ENCODE measurements at regions not wholly inside any gene's neighbourhood (a gene's known extent, or its start where the extent isn't known, plus 50 kb on each side); places are given as distances from the start of the nearest gene placed in this dataset.

- TF ChIP-seq CTCF (IDR thresholded peaks at IDR 0.05) (no peak), POLR2A (IDR thresholded peaks at IDR 0.05) (no peak)
These were observed 355.1 kb downstream of the KCNN2 start for GRCh38 chr5:114716955-114717354.

Measured in body of pancreas (tissue), 4 donors.